GM18519 (cell line): ENCODE measurements at regions not wholly inside any gene's neighbourhood (a gene's known extent, or its start where the extent isn't known, plus 50 kb on each side); places are given as distances from the start of the nearest gene placed in this dataset.

Source experiments
- ATAC-seq: cut with Tn5 transposase; IDR thresholded peaks from one replicate; pipeline ENCODE4 v1.9.1; 2021; ENCODE audit warnings: mild to moderate bottlenecking, moderate library complexity; ENCODE audit not compliant: unreplicated experiment, low FRiP score

GRCh38 chr3:180092889-180093288 lies 56.2 kb upstream of the PEX5L start:
- no peak for ATAC-seq

- no peak for ATAC-seq
Observed at GRCh38 chr3:180093535-180093934, 56.8 kb upstream of the PEX5L start.

- ATAC-seq: no peak
Observed at GRCh38 chr3:180097626-180098025, 60.9 kb upstream of the PEX5L start.

GRCh38 chr3:180102134-180102533 lies 65.4 kb upstream of the PEX5L start:
- no peak for ATAC-seq

GRCh38 chr3:180102604-180103003 lies 65.9 kb upstream of the PEX5L start:
- no peak for ATAC-seq

- no peak for ATAC-seq
Observed at GRCh38 chr3:180116203-180116602, 79.5 kb upstream of the PEX5L start.

GRCh38 chr3:180116658-180117057 lies 79.9 kb upstream of the PEX5L start:
- no peak for ATAC-seq

GRCh38 chr3:180117381-180118163 lies 80.8 kb upstream of the PEX5L start:
- no peak for ATAC-seq

GRCh38 chr3:180119567-180119966 lies 82.8 kb upstream of the PEX5L start:
- ATAC-seq: no peak

GRCh38 chr3:180123928-180124327 lies 87.2 kb upstream of the PEX5L start:
- no peak for ATAC-seq

- ATAC-seq: no peak
Observed at GRCh38 chr3:180131169-180131568, 94.4 kb upstream of the PEX5L start.

GRCh38 chr3:180135101-180135500 lies 98.4 kb upstream of the PEX5L start:
- ATAC-seq: no peak

GRCh38 chr3:180138871-180139270 lies 102.1 kb upstream of the PEX5L start:
- ATAC-seq: no peak

- no peak for ATAC-seq
Observed at GRCh38 chr3:180142041-180142440, 105.3 kb upstream of the PEX5L start.

- no peak for ATAC-seq
Observed at GRCh38 chr3:180142472-180142871, 105.7 kb upstream of the PEX5L start.

GRCh38 chr3:180161770-180162169 lies 125.0 kb upstream of the PEX5L start:
- ATAC-seq: no peak

- ATAC-seq: no peak
Observed at GRCh38 chr3:180175572-180175971, 138.8 kb upstream of the PEX5L start.

GRCh38 chr3:180176059-180176458 lies 139.3 kb upstream of the PEX5L start:
- ATAC-seq: no peak

GRCh38 chr3:180177255-180177654 lies 140.5 kb upstream of the PEX5L start:
- ATAC-seq: no peak

- no peak for ATAC-seq
Observed at GRCh38 chr3:180179562-180179961, 142.8 kb upstream of the PEX5L start.

GRCh38 chr3:180180795-180181194 lies 144.1 kb upstream of the PEX5L start:
- no peak for ATAC-seq

GRCh38 chr3:180181387-180181786 lies 144.7 kb upstream of the PEX5L start:
- no peak for ATAC-seq

GRCh38 chr3:180183346-180183745 lies 146.6 kb upstream of the PEX5L start:
- ATAC-seq: no peak
